ENCODE measurements at regions not wholly inside any gene's neighbourhood (a gene's known extent, or its start where the extent isn't known, plus 50 kb on each side); places are given as distances from the start of the nearest gene placed in this dataset.

DNA sequence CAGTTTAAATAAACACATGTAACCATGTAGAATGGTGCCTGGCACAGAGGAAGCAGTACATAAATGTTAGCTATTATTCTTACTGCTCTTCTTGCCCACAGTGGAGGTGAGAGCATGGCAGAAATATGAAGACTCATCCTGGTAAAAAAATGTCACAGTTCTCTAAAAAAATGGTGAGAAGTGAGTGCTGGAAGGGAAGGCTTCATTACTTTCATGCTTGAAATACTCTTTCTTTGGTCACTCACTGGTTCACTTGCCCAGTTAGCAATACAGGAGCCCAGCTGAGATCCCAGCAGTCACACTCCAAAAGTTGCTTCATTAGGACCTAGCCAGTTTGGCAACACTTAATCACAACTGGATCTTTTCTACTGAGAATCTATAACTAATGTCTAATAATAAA, 1017.2 kb downstream of the TUSC7 start:
- intact Hi-C loops (cut with DNase I; ENCODE audit: low total_unique reads) = no loop called here
- no peak overlapping the region for H3K27ac ChIP-seq
- no peaks in the 10 kb centered on the region for H3K36me3 ChIP-seq
- H3K4me3 ChIP-seq = no peak overlapping the region
- no peaks in the 10 kb centered on the region for H3K9me3 ChIP-seq
- TF ChIP-seq EP300 (IDR thresholded peaks at IDR 0.05) = no peak
- TF ChIP-seq POLR2AphosphoS5 (IDR thresholded peaks at IDR 0.05) = no peak
- TF ChIP-seq POLR2A (IDR thresholded peaks at IDR 0.05) = no peak
- TF ChIP-seq, protein P1, sequence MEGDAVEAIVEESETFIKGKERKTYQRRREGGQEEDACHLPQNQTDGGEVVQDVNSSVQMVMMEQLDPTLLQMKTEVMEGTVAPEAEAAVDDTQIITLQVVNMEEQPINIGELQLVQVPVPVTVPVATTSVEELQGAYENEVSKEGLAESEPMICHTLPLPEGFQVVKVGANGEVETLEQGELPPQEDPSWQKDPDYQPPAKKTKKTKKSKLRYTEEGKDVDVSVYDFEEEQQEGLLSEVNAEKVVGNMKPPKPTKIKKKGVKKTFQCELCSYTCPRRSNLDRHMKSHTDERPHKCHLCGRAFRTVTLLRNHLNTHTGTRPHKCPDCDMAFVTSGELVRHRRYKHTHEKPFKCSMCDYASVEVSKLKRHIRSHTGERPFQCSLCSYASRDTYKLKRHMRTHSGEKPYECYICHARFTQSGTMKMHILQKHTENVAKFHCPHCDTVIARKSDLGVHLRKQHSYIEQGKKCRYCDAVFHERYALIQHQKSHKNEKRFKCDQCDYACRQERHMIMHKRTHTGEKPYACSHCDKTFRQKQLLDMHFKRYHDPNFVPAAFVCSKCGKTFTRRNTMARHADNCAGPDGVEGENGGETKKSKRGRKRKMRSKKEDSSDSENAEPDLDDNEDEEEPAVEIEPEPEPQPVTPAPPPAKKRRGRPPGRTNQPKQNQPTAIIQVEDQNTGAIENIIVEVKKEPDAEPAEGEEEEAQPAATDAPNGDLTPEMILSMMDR (IDR thresholded peaks at IDR 0.05) = no peak
- no peaks in the 10 kb centered on the region for H3K4me1 ChIP-seq
- DNase-seq = no peak
- no peaks in the 10 kb centered on the region for H3K27me3 ChIP-seq

DNA sequence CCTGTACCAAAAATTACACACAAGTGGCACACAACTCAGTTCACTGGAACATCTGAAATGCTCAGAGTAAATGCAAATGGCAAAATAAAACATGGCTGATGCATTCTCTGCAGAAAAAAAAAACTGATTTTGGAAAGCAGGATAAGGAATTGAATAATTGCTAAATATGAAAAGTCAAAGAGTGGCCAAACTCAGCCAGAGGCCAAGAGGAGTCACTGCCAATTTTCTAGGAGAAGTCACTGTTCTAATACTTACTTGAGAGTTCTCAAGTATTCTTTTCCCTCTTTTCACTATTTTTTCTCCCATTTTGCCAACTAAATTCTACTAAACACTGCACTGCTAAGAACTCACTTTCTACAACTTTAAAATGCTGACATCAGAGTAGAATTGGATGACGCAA, 1018.6 kb downstream of the TUSC7 start:
- intact Hi-C loops (cut with DNase I; ENCODE audit: low total_unique reads) = no loop called here
- TF ChIP-seq POLR2AphosphoS5 (IDR thresholded peaks at IDR 0.05) = no peak
- TF ChIP-seq, protein P1 (IDR thresholded peaks at IDR 0.05) = no peak
- no peak for TF ChIP-seq EP300 (IDR thresholded peaks at IDR 0.05)
- TF ChIP-seq POLR2A (IDR thresholded peaks at IDR 0.05) = no peak
- no peak overlapping the region for H3K4me3 ChIP-seq
- H3K27me3 ChIP-seq = no peaks in the 10 kb centered on the region
- H3K27ac ChIP-seq = no peak overlapping the region
- no peaks in the 10 kb centered on the region for H3K4me1 ChIP-seq
- 83 to 96% (median 91%) methylated on average over 1 of the region's 1 CpG for WGBS, 5 donors
- peak in 1 of 2 donors; percentile 32 for DNase-seq
- no peaks in the 10 kb centered on the region for H3K9me3 ChIP-seq
- no peaks in the 10 kb centered on the region for H3K36me3 ChIP-seq

DNA sequence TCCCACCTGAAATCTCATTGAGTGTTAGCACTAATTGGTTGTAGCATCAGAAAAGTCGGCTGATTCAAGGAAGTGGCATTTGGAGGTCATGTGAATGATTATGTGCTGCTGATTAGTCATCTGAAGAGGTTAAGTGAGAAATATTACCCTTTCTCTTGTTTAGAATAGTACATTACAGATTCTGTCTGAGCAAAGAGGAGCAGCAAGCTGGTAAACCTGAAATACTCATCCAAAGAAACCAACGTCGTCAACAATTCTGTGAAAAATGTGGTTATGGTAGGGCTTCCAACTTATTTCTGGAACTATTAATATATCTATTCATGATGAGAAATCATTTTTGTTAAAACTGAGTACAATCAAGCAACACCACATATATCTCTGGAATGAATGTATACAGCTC, 1024.9 kb downstream of the TUSC7 start:
- H3K27me3 ChIP-seq = no peaks in the 10 kb centered on the region
- TF ChIP-seq, protein P1 (IDR thresholded peaks at IDR 0.05) = no peak
- TF ChIP-seq POLR2A (IDR thresholded peaks at IDR 0.05) (no peak), EP300 (IDR thresholded peaks at IDR 0.05) (no peak), POLR2AphosphoS5 (IDR thresholded peaks at IDR 0.05) (no peak)
- no peak overlapping the region for H3K4me3 ChIP-seq
- H3K4me1 ChIP-seq = no peaks in the 10 kb centered on the region
- 90 to 93% (median 92%) methylated on average over 3 of the region's 3 CpGs for WGBS, 5 donors
- intact Hi-C loops (cut with DNase I; ENCODE audit: low total_unique reads) = no loop called here
- no peak overlapping the region for H3K27ac ChIP-seq
- no peaks in the 10 kb centered on the region for H3K36me3 ChIP-seq
- no peak for DNase-seq
- no peaks in the 10 kb centered on the region for H3K9me3 ChIP-seq

DNA sequence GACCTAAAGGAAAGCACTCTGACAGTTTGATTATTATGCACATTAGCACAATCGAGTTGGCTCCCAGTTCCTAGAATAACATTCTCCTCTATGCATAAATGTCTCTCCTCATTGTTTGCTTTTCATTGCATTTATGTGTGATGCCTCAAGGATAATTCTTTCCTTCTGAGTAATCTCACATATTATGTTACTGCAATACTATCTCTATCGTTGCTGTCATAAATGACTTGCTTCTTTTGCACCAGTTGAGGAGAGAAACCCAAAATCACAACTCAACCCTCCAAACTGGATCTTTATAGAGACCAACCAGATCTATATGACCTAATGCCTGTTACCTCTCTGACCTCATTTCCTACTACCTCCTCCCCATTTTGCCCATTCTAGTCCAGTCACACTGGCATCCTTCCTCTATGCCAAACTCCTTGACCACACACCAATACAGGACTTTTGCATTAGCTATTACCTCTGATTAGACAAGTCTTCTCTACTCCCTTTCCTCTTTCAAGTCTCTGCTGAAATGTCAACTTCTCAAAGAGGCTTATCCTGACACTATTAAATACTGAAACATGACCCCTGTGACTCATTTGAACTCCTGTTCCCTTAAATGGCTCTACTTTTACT, 1026.0 kb downstream of the TUSC7 start:
- H3K9me3 ChIP-seq = no peaks in the 10 kb centered on the region
- H3K4me1 ChIP-seq = no peaks in the 10 kb centered on the region
- WGBS, 5 donors = 49 to 72% (median 57%) methylated on average over 2 of the region's 2 CpGs
- H3K27me3 ChIP-seq = no peaks in the 10 kb centered on the region
- intact Hi-C loops (cut with DNase I; ENCODE audit: low total_unique reads) = no loop called here
- peak in 1 of 2 donors; percentile 6 for DNase-seq
- TF ChIP-seq, protein P1 (IDR thresholded peaks at IDR 0.05) = no peak
- TF ChIP-seq POLR2A (IDR thresholded peaks at IDR 0.05) (no peak), POLR2AphosphoS5 (IDR thresholded peaks at IDR 0.05) (no peak), EP300 (IDR thresholded peaks at IDR 0.05) (no peak)
- no peaks in the 10 kb centered on the region for H3K36me3 ChIP-seq
- no peak overlapping the region for H3K27ac ChIP-seq
- H3K4me3 ChIP-seq = no peak overlapping the region
